Ammon's horn (tissue), 1 donor: ENCODE measurements at regions not wholly inside any gene's neighbourhood (a gene's known extent, or its start where the extent isn't known, plus 50 kb on each side); places are given as distances from the start of the nearest gene placed in this dataset.
"Not testable (repeated sequence)": the region's sequence is repeated elsewhere in the genome, so short reads cannot be mapped to it uniquely, and the experiment has no call there.

Source experiments
- DNase-seq: peaks from one replicate; pipeline ENCODE4 v3.0.0-alpha.2; 2016; ENCODE audit warnings: low spot score

DNA sequence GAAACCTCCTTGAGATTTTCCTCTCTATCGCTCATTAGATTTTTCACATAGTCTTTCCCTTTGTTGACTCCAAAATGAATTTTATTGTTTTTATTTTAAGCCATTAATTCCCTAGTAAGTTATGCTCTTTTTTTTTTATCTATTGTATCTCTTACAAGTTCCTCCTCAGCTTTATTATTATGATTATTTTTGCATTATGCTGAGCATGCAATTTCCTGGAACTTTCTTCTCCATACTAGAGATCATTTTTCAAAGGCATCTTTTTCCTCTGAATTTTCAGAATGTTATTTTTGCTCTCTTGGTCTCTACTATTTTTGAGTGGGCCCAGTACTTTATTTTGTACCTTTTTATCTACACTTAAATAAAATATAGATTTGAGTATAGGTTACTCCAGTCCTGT is 376.6 kb upstream of the SEMA6A start:
- no peak for DNase-seq

GRCh38 chr5:116947691-116948528 is 373.3 kb upstream of the SEMA6A start:
- peak; percentile 39 for DNase-seq

DNA sequence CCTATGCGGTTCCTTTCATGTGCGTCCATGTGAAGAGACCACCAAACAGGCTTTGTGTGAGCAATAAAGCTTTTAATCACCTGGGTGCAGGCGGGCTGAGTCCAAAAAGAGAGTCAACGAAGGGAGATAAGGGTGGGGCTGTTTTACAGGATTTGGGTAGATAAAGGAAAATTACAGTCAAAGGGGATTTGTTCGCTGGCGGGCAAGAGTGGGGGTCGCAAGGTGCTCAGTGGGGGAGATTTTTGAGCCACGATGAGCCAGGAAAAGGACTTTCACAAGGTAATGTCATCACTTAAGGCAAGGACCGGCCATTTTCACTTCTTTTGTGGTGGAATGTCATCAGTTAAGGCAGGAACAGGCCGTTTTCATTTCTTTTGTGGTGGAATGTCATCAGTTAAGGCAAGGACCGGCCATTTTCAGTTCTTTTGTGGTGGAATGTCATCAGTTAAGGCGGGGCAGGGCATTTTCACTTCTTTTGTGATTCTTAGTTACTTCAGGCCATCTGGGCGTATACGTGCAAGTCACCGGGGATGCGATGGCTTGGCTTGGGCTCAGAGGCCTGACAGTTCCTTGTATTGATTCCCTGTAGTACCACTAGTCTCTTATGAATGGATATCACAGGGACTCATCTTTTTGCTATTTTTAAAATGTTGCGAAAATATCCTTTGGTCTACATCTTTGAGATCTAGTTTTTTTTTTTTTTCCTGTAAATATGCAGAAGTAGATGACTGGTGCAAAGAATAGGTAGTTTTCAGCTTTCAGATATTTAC is 371.2 kb upstream of the SEMA6A start:
- DNase-seq: not testable (repeated sequence)

DNA sequence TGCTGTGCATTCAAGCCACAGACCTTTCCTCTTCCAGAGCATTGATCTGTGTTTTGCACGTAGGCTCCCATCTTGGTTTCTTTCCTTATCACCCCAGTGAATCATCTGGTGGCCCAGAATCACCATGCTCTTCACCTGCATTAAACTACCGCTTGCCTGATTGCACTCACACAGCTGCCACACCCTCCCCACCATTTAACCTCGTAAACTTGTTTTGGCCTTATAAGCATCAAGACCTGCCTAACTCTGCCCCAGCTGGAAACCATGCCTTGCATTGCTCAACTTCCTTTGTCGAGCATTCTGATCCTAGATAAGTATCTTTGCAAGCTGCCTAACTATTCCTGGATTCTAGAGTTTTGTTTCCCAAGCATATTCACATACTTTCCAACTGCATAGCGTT is 369.6 kb upstream of the SEMA6A start:
- no peak for DNase-seq

DNA sequence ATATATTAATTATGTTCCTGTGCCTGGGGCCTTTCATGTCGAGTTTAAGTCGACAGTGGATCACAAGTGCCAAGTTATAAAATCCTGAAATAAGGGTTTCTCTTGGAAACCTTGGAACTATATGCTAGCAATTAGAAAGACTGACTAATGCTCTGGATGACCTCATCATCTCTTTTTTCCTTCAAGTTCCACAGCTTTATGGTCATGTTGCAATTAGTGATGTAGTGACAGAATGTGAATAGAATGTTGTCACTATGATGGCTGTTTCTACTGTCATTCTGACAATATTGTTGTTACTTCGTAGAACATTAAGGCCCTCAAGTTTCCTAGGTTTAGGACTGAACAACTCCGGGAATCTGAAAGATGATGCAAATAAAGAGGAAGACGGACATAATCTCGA is 368.0 kb upstream of the SEMA6A start:
- DNase-seq: no peak

- no peak for DNase-seq
These were observed 365.0 kb upstream of the SEMA6A start for GRCh38 chr5:116939641-116940040.

- DNase-seq: peak; percentile 60
These were observed 363.9 kb upstream of the SEMA6A start for GRCh38 chr5:116938488-116938887.

DNA sequence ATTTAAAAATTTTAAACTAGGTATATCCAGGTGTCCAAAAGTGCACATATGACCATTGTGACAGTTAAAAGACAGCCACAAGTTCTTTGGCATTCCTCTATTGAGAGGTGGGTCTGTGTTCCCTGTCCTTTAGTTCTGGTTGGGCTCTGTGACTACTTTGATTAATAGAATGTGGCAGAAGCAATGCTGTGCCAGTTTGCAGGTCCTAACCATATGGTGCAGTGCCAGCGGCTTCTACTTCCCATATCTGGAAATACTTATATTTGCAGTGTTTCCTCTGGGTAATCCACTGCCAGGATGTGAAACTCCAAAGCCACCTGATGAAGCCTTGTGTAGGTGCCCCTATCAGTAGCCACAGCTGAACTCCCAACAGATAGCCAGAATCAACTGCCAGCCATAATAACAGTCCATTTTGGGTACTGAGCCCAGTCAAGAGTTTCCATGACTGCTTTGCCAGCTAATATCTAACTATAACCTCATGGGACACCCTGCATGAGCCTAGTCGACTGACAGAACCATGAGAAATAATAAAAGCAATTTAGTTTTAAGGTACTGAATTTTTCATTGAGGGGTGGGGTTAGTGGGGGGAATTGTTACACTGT is 361.0 kb upstream of the SEMA6A start:
- no peak for DNase-seq

DNA sequence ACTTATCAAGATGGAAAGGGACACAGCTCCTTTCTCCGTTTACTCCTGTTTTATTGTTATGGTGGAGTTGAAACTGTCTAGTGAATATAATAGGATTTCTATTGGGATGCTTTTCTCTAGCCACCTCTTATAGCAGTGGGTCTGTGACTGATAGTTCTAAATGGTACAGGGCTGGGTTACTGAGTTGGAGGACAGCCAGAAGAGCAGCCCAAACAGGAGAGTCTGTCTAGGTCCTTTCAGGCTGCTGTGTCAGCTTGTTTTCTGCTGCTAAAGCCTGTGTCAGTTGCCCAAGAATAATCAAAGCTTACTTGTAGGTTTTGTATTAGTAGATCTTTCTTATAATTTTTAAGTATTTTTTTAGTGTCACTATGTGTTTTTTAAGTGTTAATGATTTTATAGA is 356.0 kb upstream of the SEMA6A start:
- no peak for DNase-seq

DNA sequence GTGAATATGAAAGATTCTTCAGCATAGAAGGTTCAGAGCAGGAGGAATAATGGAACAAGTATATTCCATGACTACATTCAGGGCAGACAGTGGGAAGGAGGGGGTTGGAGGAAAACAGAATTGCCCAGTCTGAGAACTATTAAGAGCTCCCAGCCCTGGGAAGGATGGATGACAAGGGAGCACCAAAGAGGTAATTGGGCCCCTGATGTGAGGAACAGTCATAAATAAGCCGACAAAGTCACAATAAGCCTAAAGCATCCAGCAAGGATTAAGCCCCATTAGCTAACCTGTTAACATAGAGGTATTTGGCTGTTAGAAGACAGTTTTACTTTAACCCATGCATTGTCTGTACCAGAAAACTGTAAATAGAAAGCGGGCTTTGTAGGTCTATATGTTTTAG is 348.7 kb upstream of the SEMA6A start:
- DNase-seq: no peak

GRCh38 chr5:116922532-116922931 is 347.9 kb upstream of the SEMA6A start:
- no peak for DNase-seq

GRCh38 chr5:116914869-116915504 is 340.4 kb upstream of the SEMA6A start:
- DNase-seq: no peak

GRCh38 chr5:116912221-116912620 is 337.6 kb upstream of the SEMA6A start:
- no peak for DNase-seq

- no peak for DNase-seq
These were observed 336.5 kb upstream of the SEMA6A start for GRCh38 chr5:116911074-116911473.

GRCh38 chr5:116908537-116908936 is 333.9 kb upstream of the SEMA6A start:
- DNase-seq: no peak

DNA sequence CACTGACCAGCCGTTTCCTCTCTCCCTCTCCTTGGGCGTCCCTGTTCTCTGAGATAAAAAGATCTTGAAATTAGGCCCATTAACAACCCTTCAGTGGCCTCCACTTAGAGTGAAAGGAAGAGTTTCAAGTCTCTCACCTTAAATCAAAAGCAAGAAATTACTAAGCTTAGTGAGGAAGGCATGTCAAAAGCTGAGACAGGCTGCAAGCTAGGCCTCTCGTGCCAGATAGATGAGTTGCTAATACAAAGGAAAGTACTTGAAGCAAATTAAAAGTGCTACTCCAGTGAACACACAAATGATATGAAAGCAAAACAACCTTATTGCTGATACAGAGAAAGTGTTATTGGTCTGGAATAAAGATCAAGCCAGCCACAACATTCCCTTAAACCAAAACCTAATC is 331.3 kb upstream of the SEMA6A start:
- DNase-seq: no peak

GRCh38 chr5:116900793-116901192 is 326.2 kb upstream of the SEMA6A start:
- no peak for DNase-seq

- DNase-seq: no peak
These were observed 324.3 kb upstream of the SEMA6A start for GRCh38 chr5:116898917-116899316.

DNA sequence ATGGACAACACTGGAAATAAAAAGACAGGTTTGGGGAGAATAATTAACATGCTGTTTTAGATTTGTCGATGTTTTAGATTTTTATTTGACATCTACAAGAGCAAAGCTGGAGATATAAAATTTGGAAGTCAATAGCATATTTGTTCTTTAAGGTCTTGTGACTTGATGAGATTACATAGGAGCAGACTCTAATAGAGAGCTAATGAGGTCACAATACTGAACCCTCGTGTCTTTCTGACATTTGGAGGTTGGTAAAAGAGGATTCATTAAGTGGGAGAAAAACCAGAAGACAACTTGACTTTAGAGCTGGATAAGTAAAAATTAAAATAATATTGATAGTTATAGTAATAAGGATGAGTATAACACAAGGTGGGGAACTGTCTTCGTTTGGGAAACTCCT is 322.7 kb upstream of the SEMA6A start:
- no peak for DNase-seq

DNA sequence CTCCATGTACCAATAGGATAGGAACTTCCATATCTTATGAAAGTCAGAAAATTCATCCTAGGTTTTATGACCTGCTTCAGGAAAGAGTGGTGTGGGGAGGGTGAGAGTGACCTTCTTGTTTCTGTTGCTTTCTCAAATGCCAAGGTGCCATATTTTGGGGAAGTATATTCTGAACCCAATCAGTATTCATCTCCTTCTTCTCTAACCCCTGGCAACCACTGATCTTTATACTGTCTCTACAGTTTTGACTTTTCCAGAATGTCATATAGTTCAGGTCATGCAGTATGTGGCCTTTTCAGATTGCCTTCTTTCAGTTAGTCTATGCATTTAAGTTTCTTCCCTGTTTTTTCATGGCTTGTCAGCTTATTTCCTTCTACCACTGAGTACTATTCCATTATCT is 321.4 kb upstream of the SEMA6A start:
- no peak for DNase-seq

GRCh38 chr5:116892993-116893392 is 318.4 kb upstream of the SEMA6A start:
- no peak for DNase-seq

- DNase-seq: no peak
These were observed 312.5 kb upstream of the SEMA6A start for GRCh38 chr5:116887104-116887503.

GRCh38 chr5:116885825-116886224 is 311.2 kb upstream of the SEMA6A start:
- no peak for DNase-seq
